K562 (cell line): ENCODE measurements at regions not wholly inside any gene's neighbourhood (a gene's known extent, or its start where the extent isn't known, plus 50 kb on each side); places are given as distances from the start of the nearest gene placed in this dataset.

Experiments used
- ATAC-seq: fragments of 200-7000 bp; cut with Tn5 transposase; 3 replicates; pipeline ENCODE4 v1.9.1; 2020; ENCODE audit warnings: moderate library complexity
- BruUV-seq: library from RNA; stranded (reverse); fragments of 400-500 nt; replicated peaks from 2 replicates; lab custom pipeline; 2021; lab: Mats Ljungman, UMichigan
- CTCF ChIA-PET: fragments of 300-600 bp; formaldehyde crosslinking; extraction: SDS; loops from one replicate; lab custom pipeline; 2021; ENCODE audit warnings: low intra/inter-chr PET ratio; lab: Yijun Ruan, JAX
- POLR2A ChIA-PET: fragments of 300-600, 350-650 bp; sonication (Branson Sonifier 250); formaldehyde crosslinking; extraction: SDS; loops from one replicate; lab custom pipeline; 2021; ENCODE audit warnings: antibody characterized with exemption, inconsistent platforms; lab: Yijun Ruan, JAX
- DNase-seq, 4 experiments: peaks; one replicate each; pipeline versions ENCODE4 v3.0.0 to v3.0.0-alpha.2; 2011 to 2018; ENCODE audit warnings: low spot score in 3 of 4, mixed read lengths in 3 of 4; ENCODE audit errors: extremely low read depth in 1 of 4
- FAIRE-seq: peaks from 2 replicates; lab custom pipeline; 2011; peaks lifted over from hg19 to GRCh38; lab: Jason Lieb, UNC
- H2AFZ ChIP-seq: 2 replicates; pipeline ENCODE4 v1.6.0; 2011; ENCODE audit warnings: low read depth, low read length, control low read depth, inconsistent platforms
- H3K27ac ChIP-seq: fragments of 200-600 bp; 3 replicates; pipeline ENCODE4 v1.8.0; 2011; ENCODE audit warnings: low read depth, mild to moderate bottlenecking, control low read depth, inconsistent platforms, low read length, moderate library complexity, mixed read lengths; ENCODE audit errors: extremely low read depth
- H3K27me3 ChIP-seq, 2 experiments: fragments of 300-600 bp in 1 of 2; 2 replicates in 1 of 2; 3 replicates in 1 of 2; pipeline versions ENCODE4 v1.6.0 to v1.8.0; 2011; ENCODE audit warnings: inconsistent platforms in 2 of 2, low read length in 2 of 2, mild to moderate bottlenecking in 1 of 2, mixed read lengths in 1 of 2, moderate library complexity in 1 of 2; ENCODE audit not compliant: control insufficient read depth in 2 of 2, insufficient read depth in 2 of 2
- H3K36me3 ChIP-seq: fragments of 300-600 bp; 3 replicates; pipeline ENCODE4 v1.8.0; 2011; ENCODE audit warnings: mild to moderate bottlenecking, low read length, inconsistent platforms; ENCODE audit not compliant: control insufficient read depth, insufficient read depth
- H3K4me1 ChIP-seq, 2 experiments: fragments of 200-600 bp in 1 of 2; replicated peaks in 1 of 2; 2 replicates in 1 of 2; 3 replicates in 1 of 2; pipeline versions ENCODE4 v1.5.1 to v1.8.0; 2011; ENCODE audit warnings: inconsistent platforms in 2 of 2, low read length in 2 of 2, mild to moderate bottlenecking in 1 of 2, mixed read lengths in 1 of 2, moderate library complexity in 1 of 2; ENCODE audit not compliant: control insufficient read depth in 2 of 2, insufficient read depth in 2 of 2
- H3K4me2 ChIP-seq: 2 replicates; pipeline ENCODE4 v1.6.1; 2011; ENCODE audit warnings: low read length, control low read depth, inconsistent platforms, mixed read lengths; ENCODE audit not compliant: insufficient read depth
- H3K4me3 ChIP-seq: fragments of 200-600 bp; sonication (generic), shearing (Covaris generic); 2 replicates; pipeline ENCODE4 v1.5.1; 2016; ENCODE audit warnings: control low read depth, inconsistent platforms
- H3K79me2 ChIP-seq: fragments of 200-600 bp; 3 replicates; pipeline ENCODE4 v1.8.0; 2011; ENCODE audit warnings: low read length, inconsistent platforms; ENCODE audit not compliant: control insufficient read depth, insufficient read depth
- H3K9ac ChIP-seq, 2 experiments: 2 replicates each; pipeline versions ENCODE4 v1.6.0 to v1.6.1; 2011; ENCODE audit warnings: low read depth in 2 of 2, low read length in 2 of 2, control low read depth in 1 of 2, inconsistent platforms in 1 of 2, mild to moderate bottlenecking in 1 of 2, mixed read lengths in 1 of 2; ENCODE audit not compliant: insufficient read depth in 1 of 2
- H3K9me1 ChIP-seq: one replicate; pipeline ENCODE4 v1.6.0; 2011; ENCODE audit warnings: inconsistent platforms, mild to moderate bottlenecking, low read length, moderate library complexity; ENCODE audit not compliant: control insufficient read depth, insufficient read depth
- H3K9me3 ChIP-seq: replicated peaks from 2 replicates; pipeline ENCODE4 v1.5.1; 2011; ENCODE audit warnings: low read depth, low read length, inconsistent platforms; ENCODE audit not compliant: control insufficient read depth, insufficient read depth
- H4K20me1 ChIP-seq: replicated peaks from 2 replicates; pipeline ENCODE4 v1.6.1; 2011; ENCODE audit warnings: low read length, inconsistent platforms, mixed read lengths; ENCODE audit not compliant: control insufficient read depth, insufficient read depth
- ATF2 ChIP-seq: sonication (generic); formaldehyde crosslinking; IDR thresholded peaks from 2 replicates; pipeline ENCODE4 v1.8.1; 2022; ENCODE audit warnings: missing genetic modification reagents
- HOMEZ ChIP-seq: fragments of 250-450 bp; sonication (Bioruptor Pico); IDR thresholded peaks from 2 replicates; pipeline ENCODE4 v1.4.0; 2020; ENCODE audit warnings: mild to moderate bottlenecking, moderate library complexity
- NFIX ChIP-seq: fragments of 250-450 bp; sonication (Bioruptor Pico); IDR thresholded peaks from 2 replicates; pipeline ENCODE4 v1.4.0; 2020; ENCODE audit warnings: low read depth, mild to moderate bottlenecking, moderate library complexity
- POU5F1 ChIP-seq: fragments of 150-350 bp; IDR thresholded peaks from 2 replicates; pipeline ENCODE4 v1.6.1; 2014; ENCODE audit warnings: borderline replicate concordance, low read length, low read depth, mild to moderate bottlenecking; ENCODE audit not compliant: partially characterized antibody
- RCOR1 ChIP-seq, 2 experiments: IDR thresholded peaks; 2 replicates each; pipeline ENCODE4 v1.6.1; 2012; ENCODE audit warnings: low read depth in 2 of 2, low read length in 2 of 2, borderline replicate concordance in 1 of 2, improper control_type of control experiment in 1 of 2
- SP2 ChIP-seq: IDR thresholded peaks from 2 replicates; pipeline ENCODE4 v1.6.1; 2011; ENCODE audit warnings: mild to moderate bottlenecking, low read depth, low read length, moderate library complexity; ENCODE audit not compliant: poor library complexity, severe bottlenecking; ENCODE audit errors: extremely low read depth
- SRSF9 ChIP-seq: fragments of 200-400 bp; formaldehyde crosslinking; IDR thresholded peaks from 2 replicates; pipeline ENCODE4 v1.6.1; 2017; ENCODE audit warnings: low read depth, low read length, borderline replicate concordance
- TCFL5 ChIP-seq: fragments of 250-450 bp; sonication (Bioruptor Pico); conservative IDR thresholded peaks from 2 replicates; pipeline ENCODE4 v1.6.1; 2021; ENCODE audit warnings: mild to moderate bottlenecking, moderate library complexity, matching md5 sums
- TRIM25 ChIP-seq: fragments of 450-650 bp; IDR thresholded peaks from 2 replicates; pipeline ENCODE4 v1.7.0; 2016; ENCODE audit warnings: borderline replicate concordance
- USF1 ChIP-seq: sonication (generic); formaldehyde crosslinking; IDR thresholded peaks from 2 replicates; pipeline ENCODE4 v1.9.0; 2022; ENCODE audit warnings: mild to moderate bottlenecking, missing genetic modification reagents
- ZNF445 ChIP-seq: fragments of 250-450 bp; sonication (Bioruptor Pico); IDR thresholded peaks from 2 replicates; pipeline ENCODE4 v1.4.0; 2020; ENCODE audit warnings: low read depth, mild to moderate bottlenecking, moderate library complexity
- ZNF589 ChIP-seq: fragments of 200-800 bp; sonication (Bioruptor generic); IDR thresholded peaks from 2 replicates; pipeline ENCODE4 v1.6.1; 2016; ENCODE audit warnings: low read depth, missing genetic modification characterization, missing compliant biosample characterization
- whole genome bisulfite sequencing: fragments of 100-300 bp; shearing (Covaris generic); methylation state at CpG from one replicate; pipeline ENCODE4 v1.1.6; 2016; ENCODE audit warnings: low coverage, mixed read lengths; ENCODE audit not compliant: insufficient coverage; ENCODE audit errors: missing lambda C conversion rate; 5-methylcytosine and 5-hydroxymethylcytosine counted together
- in situ Hi-C: fragments of 300-500 bp; cut with MboI; formaldehyde crosslinking; loops from 4 replicates; pipeline ENCODE4 v1.15.0; 2018; ENCODE audit warnings: inconsistent platforms, mixed read lengths
- intact Hi-C: fragments of 100-400 bp; cut with micrococcal nuclease; formaldehyde crosslinking; loops from 2 replicates; pipeline ENCODE4 v1.14.2; 2022

GRCh38 chr22:48340191-48340590 lies 1487.5 kb downstream of the BRD1 start:
- Histone ChIP-seq H3K27me3 (peaks cover 0 to 18% of the 10 kb centered on the region in 2 experiments; a peak in 1 of 5 replicates), H3K36me3 (no peaks in the 10 kb centered on the region), H3K4me1 (no peaks in the 10 kb centered on the region), H3K9me3 (no peaks in the 10 kb centered on the region), H3K9ac (no peak overlapping the region), H2AFZ (no peak overlapping the region), H3K4me2 (no peak overlapping the region), H3K9me1 (no peaks in the 10 kb centered on the region), H4K20me1 (peaks cover 3% of the 10 kb centered on the region; the same call in 1 of the 2 replicates), H3K79me2 (no peaks in the 10 kb centered on the region), H3K4me3 (no peak overlapping the region), H3K27ac (no peak overlapping the region)
- DNase-seq (no peak), ATAC-seq (no peak), FAIRE-seq (no peak)
- no TSS peak for BruUV-seq
- 0% methylated on average over 3 of the region's 10 CpGs for WGBS
- intact Hi-C loops = no loop called here
- TF ChIP-seq USF1 (CRISPR knock-in tag) (no peak), ZNF589 (CRISPR knock-in tag) (no peak), ATF2 (CRISPR knock-in tag) (no peak), TRIM25 (no peak), POU5F1 (no peak), SP2 (no peak), ZNF445 (no peak), HOMEZ (CRISPR knock-in tag) (no peak), TCFL5 (CRISPR knock-in tag) (no peak), SRSF9 (no peak), RCOR1 (IDR thresholded peaks at IDR 0.05; ENCODE audit: borderline replicate concordance in 1 of 2, low read depth in 2 of 2, low read length in 2 of 2) (no peak), NFIX (CRISPR knock-in tag) (no peak)
- ChIA-PET CTCF (no interaction called here), POLR2A (no interaction called here)
- in situ Hi-C loops = no loop called here
